GM23338 (cell line): ENCODE measurements at regions not wholly inside any gene's neighbourhood (a gene's known extent, or its start where the extent isn't known, plus 50 kb on each side); places are given as distances from the start of the nearest gene placed in this dataset.
A peak's percentile ranks its signal among the peaks of the same experiment; 100 is the strongest.

Experiments
- ATAC-seq: fragments of 200-7000 bp; cut with Tn5 transposase; 3 replicates; pipeline ENCODE4 v1.9.1; 2020
- DNase-seq: peaks from one replicate; pipeline ENCODE4 v3.0.0-alpha.2; 2015; ENCODE audit warnings: low spot score
- H2AFZ ChIP-seq: fragments of 200-600 bp; sonication (generic); 2 replicates; pipeline ENCODE4 v1.8.0; 2016; ENCODE audit warnings: antibody characterized with exemption, mild to moderate bottlenecking, moderate library complexity
- H3F3A ChIP-seq: fragments of 200-600 bp; sonication (generic); replicated peaks from 2 replicates; pipeline ENCODE4 v1.8.0; 2017; ENCODE audit warnings: antibody characterized with exemption, mixed run types, low read depth
- H3K27ac ChIP-seq: fragments of 200-600 bp; sonication (generic); 2 replicates; pipeline ENCODE4 v1.6.1; 2016; ENCODE audit warnings: low read depth
- H3K27me3 ChIP-seq: fragments of 200-600 bp; sonication (generic); 2 replicates; pipeline ENCODE4 v1.8.0; 2016; ENCODE audit warnings: mild to moderate bottlenecking, mixed run types, moderate library complexity; ENCODE audit not compliant: insufficient read depth
- H3K36me3 ChIP-seq: fragments of 200-600 bp; sonication (generic); 2 replicates; pipeline ENCODE4 v1.8.0; 2016; ENCODE audit warnings: mild to moderate bottlenecking; ENCODE audit not compliant: insufficient read depth
- H3K4me1 ChIP-seq: fragments of 200-600 bp; sonication (generic); 2 replicates; pipeline ENCODE4 v1.8.0; 2016; ENCODE audit warnings: mild to moderate bottlenecking, moderate library complexity; ENCODE audit not compliant: insufficient read depth
- H3K4me2 ChIP-seq: fragments of 200-600 bp; sonication (generic); 2 replicates; pipeline ENCODE4 v1.7.1; 2017; ENCODE audit warnings: mixed run types
- H3K4me3 ChIP-seq: fragments of 200-600 bp; sonication (generic); 2 replicates; pipeline ENCODE4 v1.6.1; 2016; ENCODE audit warnings: mixed run types
- H3K79me2 ChIP-seq: fragments of 200-600 bp; sonication (generic); replicated peaks from 2 replicates; pipeline ENCODE4 v1.8.0; 2017; ENCODE audit warnings: mild to moderate bottlenecking; ENCODE audit not compliant: insufficient read depth
- H3K9me2 ChIP-seq: fragments of 200-600 bp; sonication (generic); 2 replicates; pipeline ENCODE4 v1.8.0; 2017; ENCODE audit not compliant: insufficient read depth
- H4K20me1 ChIP-seq: fragments of 200-600 bp; sonication (generic); replicated peaks from 2 replicates; pipeline ENCODE4 v1.8.0; 2017; ENCODE audit warnings: mild to moderate bottlenecking; ENCODE audit not compliant: insufficient read depth
- H3K27ac Mint-ChIP-seq: 2 replicates; pipeline ENCODE4 v1.8.0; 2020; ENCODE audit warnings: inconsistent platforms, mild to moderate bottlenecking, moderate library complexity, mixed read lengths
- H3K27me3 Mint-ChIP-seq: 3 replicates; pipeline ENCODE4 v1.8.0; 2022; ENCODE audit warnings: low read depth, mild to moderate bottlenecking, moderate library complexity, mixed read lengths, inconsistent platforms; ENCODE audit not compliant: insufficient read depth, poor library complexity
- H3K36me3 Mint-ChIP-seq: 3 replicates; pipeline ENCODE4 v1.8.0; 2021; ENCODE audit warnings: low read depth, mild to moderate bottlenecking, inconsistent platforms, moderate library complexity, mixed read lengths
- H3K4me1 Mint-ChIP-seq: 3 replicates; pipeline ENCODE4 v1.8.0; 2020; ENCODE audit warnings: mild to moderate bottlenecking, inconsistent platforms, mixed read lengths
- H3K4me3 Mint-ChIP-seq: 3 replicates; pipeline ENCODE4 v1.8.0; 2021; ENCODE audit warnings: moderate library complexity, mild to moderate bottlenecking, inconsistent platforms, mixed read lengths
- H3K9me3 Mint-ChIP-seq: 3 replicates; pipeline ENCODE4 v1.8.0; 2020; ENCODE audit warnings: moderate library complexity, mild to moderate bottlenecking, inconsistent platforms, mixed read lengths
- CREB1 ChIP-seq: fragments of 250-450 bp; sonication (Bioruptor Pico); IDR thresholded peaks from 2 replicates; pipeline ENCODE4 v1.5.0; 2020; ENCODE audit warnings: low read depth, mild to moderate bottlenecking, moderate library complexity
- JUNB ChIP-seq: IDR thresholded peaks from one replicate; pipeline ENCODE4 v1.6.1; 2016; ENCODE audit warnings: antibody characterized with exemption; ENCODE audit not compliant: unreplicated experiment
- REST ChIP-seq: IDR thresholded peaks from one replicate; pipeline ENCODE4 v1.6.1; 2018; ENCODE audit warnings: antibody characterized with exemption; ENCODE audit not compliant: unreplicated experiment
- STAT1 ChIP-seq: IDR thresholded peaks from one replicate; pipeline ENCODE4 v1.6.1; 2016; ENCODE audit warnings: antibody characterized with exemption; ENCODE audit not compliant: unreplicated experiment
- ZNF114 ChIP-seq: fragments of 250-450 bp; sonication (Bioruptor Pico); IDR thresholded peaks from 2 replicates; pipeline ENCODE4 v1.5.0; 2020; ENCODE audit warnings: mild to moderate bottlenecking, moderate library complexity
- ZNF462 ChIP-seq: fragments of 250-450 bp; sonication (Bioruptor Pico); IDR thresholded peaks from 2 replicates; pipeline ENCODE4 v1.5.0; 2020; ENCODE audit warnings: mild to moderate bottlenecking, moderate library complexity
- TF ChIP-seq, protein P1 (sequence below), 2 experiments: fragments of 200-600 bp in 1 of 2; sonication (generic) in 1 of 2; conservative IDR thresholded peaks; 2 replicates each; pipeline versions ENCODE4 v1.5.1 to v1.6.1; 2016 to 2017; ENCODE audit warnings: antibody characterized with exemption in 2 of 2, low read depth in 2 of 2, mild to moderate bottlenecking in 2 of 2, moderate library complexity in 1 of 2

- no peaks in the 10 kb centered on the region; the same call in 1 of the 2 replicates for H3F3A ChIP-seq
- Mint-ChIP-seq H3K4me1 (peaks cover 32% of the 10 kb centered on the region), H3K4me3 (no peak overlapping the region), H3K9me3 (no peaks in the 10 kb centered on the region), H3K36me3 (no peaks in the 10 kb centered on the region), H3K27ac (no peak overlapping the region), H3K27me3 (peaks cover 1% of the 10 kb centered on the region)
- peaks cover 11% of the 10 kb centered on the region; the same call in 1 of the 2 replicates for H3K9me2 ChIP-seq
- H2AFZ ChIP-seq: no peak overlapping the region
- H3K27ac ChIP-seq: peak overlapping the region; percentile 84; the same call in 1 of the 2 replicates
- H3K4me3 ChIP-seq: no peak overlapping the region
- no peaks in the 10 kb centered on the region for H4K20me1 ChIP-seq
- H3K4me2 ChIP-seq: no peak overlapping the region
- no peaks in the 10 kb centered on the region for H3K27me3 ChIP-seq
- TF ChIP-seq ZNF114 (no peak), ZNF462 (no peak)
- TF ChIP-seq, protein P1, sequence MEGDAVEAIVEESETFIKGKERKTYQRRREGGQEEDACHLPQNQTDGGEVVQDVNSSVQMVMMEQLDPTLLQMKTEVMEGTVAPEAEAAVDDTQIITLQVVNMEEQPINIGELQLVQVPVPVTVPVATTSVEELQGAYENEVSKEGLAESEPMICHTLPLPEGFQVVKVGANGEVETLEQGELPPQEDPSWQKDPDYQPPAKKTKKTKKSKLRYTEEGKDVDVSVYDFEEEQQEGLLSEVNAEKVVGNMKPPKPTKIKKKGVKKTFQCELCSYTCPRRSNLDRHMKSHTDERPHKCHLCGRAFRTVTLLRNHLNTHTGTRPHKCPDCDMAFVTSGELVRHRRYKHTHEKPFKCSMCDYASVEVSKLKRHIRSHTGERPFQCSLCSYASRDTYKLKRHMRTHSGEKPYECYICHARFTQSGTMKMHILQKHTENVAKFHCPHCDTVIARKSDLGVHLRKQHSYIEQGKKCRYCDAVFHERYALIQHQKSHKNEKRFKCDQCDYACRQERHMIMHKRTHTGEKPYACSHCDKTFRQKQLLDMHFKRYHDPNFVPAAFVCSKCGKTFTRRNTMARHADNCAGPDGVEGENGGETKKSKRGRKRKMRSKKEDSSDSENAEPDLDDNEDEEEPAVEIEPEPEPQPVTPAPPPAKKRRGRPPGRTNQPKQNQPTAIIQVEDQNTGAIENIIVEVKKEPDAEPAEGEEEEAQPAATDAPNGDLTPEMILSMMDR (conservative IDR thresholded peaks at IDR 0.05; ENCODE audit: low read depth in 2 of 2): 0 out of 4 replicates have a peak, but pooled peaks of 1 of the 2 experiments have one; percentile 6
- no peaks in the 10 kb centered on the region for H3K36me3 ChIP-seq
- ATAC-seq (peak; percentile 26), DNase-seq (peak; percentile 48)
- no peaks in the 10 kb centered on the region for H3K79me2 ChIP-seq
- H3K4me1 ChIP-seq: peaks cover 38% of the 10 kb centered on the region
Measured at GRCh38 chr11:8834379-8834778, 76.6 kb upstream of the AKIP1 start.

GRCh38 chr11:8838248-8838647 lies 72.7 kb upstream of the AKIP1 start:
- Histone ChIP-seq H3K4me2 (no peak overlapping the region), H2AFZ (no peak overlapping the region), H3K4me1 (peaks cover 35% of the 10 kb centered on the region), H3K27ac (no peak overlapping the region), H3K36me3 (no peaks in the 10 kb centered on the region), H3K9me2 (peaks cover 11% of the 10 kb centered on the region; the same call in 1 of the 2 replicates), H3K4me3 (no peak overlapping the region), H3F3A (no peaks in the 10 kb centered on the region; the same call in 1 of the 2 replicates), H3K27me3 (no peaks in the 10 kb centered on the region), H4K20me1 (no peaks in the 10 kb centered on the region), H3K79me2 (no peaks in the 10 kb centered on the region)
- no peak overlapping the region for H3K27ac Mint-ChIP-seq
- peaks cover 7% of the 10 kb centered on the region for H3K27me3 Mint-ChIP-seq
- ATAC-seq (no peak), DNase-seq (no peak)
- H3K4me1 Mint-ChIP-seq: peaks cover 38% of the 10 kb centered on the region
- H3K4me3 Mint-ChIP-seq: no peak overlapping the region
- no peaks in the 10 kb centered on the region for H3K36me3 Mint-ChIP-seq
- no peaks in the 10 kb centered on the region for H3K9me3 Mint-ChIP-seq
- no peak for TF ChIP-seq CREB1
- TF ChIP-seq REST: no peak
- TF ChIP-seq, protein P1 (conservative IDR thresholded peaks at IDR 0.05; ENCODE audit: low read depth in 2 of 2): no peak
- TF ChIP-seq STAT1: no peak
- TF ChIP-seq JUNB: no peak
